HG03439 (cell line): ENCODE measurements at regions not wholly inside any gene's neighbourhood (a gene's known extent, or its start where the extent isn't known, plus 50 kb on each side); places are given as distances from the start of the nearest gene placed in this dataset.

Experiments
- ATAC-seq: cut with Tn5 transposase; IDR thresholded peaks from one replicate; pipeline ENCODE4 v1.9.1; 2021; ENCODE audit warnings: mild to moderate bottlenecking, moderate library complexity; ENCODE audit not compliant: unreplicated experiment

DNA sequence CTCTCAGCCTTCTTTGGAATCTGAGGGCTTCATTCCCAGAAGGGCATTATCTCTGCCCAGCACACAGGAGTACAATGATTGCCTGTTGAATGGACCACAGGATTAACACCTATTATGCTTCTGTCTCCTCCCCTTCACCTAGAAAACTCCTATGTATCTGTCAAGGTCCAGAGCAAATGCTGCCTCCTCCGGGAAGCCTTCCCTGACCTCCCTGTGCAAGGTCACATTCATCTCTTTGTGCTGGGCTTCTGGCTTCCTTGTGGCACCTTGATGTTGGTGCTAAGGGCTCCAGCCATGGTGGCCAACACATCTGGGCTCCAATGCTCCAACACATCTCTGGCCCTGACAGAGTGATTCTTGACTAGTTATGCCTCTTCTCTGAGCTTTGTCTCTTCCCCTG, 49.9 kb upstream of the ATP2B2 start:
- no peak for ATAC-seq

GRCh38 chr3:10556312-10556711, 50.9 kb upstream of the ATP2B2 start:
- no peak for ATAC-seq

- no peak for ATAC-seq
These were observed 51.9 kb upstream of the ATP2B2 start for GRCh38 chr3:10557250-10557649.

GRCh38 chr3:10557781-10558373, 52.5 kb upstream of the ATP2B2 start:
- ATAC-seq: no peak

DNA sequence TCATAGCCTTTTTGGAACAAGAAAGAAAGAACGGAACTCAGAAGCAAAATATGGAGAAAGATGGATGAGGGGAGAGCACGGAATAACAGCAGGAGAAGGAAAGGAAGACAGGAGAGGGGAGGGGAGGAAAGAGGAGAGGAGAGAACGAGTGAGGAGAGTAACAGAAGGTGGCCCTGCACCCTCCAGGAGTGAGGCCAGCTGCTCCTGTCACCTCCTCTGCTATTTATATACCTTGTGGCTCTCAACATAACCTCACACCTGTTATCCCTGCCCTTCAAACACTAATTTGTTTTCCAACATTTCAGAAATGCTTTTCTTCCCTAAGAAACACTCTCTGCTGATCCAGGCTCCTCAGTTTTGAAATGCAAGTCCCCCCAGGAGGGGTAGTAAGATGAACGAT, 53.4 kb upstream of the ATP2B2 start:
- no peak for ATAC-seq

GRCh38 chr3:10560060-10560861, 54.9 kb upstream of the ATP2B2 start:
- ATAC-seq: no peak

DNA sequence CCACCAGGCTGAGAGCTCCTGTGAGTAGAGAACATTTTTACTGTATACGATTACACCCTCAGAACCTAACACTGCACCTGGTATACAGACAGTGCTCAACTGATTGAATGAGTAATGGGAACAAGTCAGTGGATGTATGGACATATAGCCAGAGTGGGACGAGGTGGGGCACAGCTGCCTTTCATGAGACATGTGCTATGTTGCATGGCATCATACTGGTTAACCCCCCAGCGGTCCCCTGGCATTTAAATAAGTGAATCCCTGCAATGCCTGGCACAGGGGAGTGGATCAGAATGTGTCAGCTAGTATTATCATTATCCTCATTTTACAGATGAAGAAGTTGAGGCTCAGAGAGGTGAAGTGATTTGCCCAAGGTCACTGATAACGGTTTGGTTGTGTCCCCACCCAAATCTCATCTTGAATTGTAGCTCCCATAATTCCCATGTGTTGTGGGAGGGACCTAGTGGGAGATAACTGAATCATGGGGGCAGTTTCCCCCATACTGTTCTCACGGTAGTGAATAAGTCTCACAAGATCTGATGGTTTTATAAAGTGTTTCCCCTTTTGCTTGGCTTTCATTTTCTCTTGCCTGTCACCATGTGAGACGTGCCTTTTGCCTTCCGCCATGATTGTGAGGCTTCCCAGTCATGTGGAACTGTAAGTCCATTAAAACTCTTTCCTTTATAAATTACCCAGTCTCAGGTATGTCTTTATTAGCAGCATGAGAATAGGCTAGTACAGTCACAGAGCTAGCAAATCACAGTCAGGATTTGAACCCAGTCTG, 56.0 kb upstream of the ATP2B2 start:
- ATAC-seq: no peak

DNA sequence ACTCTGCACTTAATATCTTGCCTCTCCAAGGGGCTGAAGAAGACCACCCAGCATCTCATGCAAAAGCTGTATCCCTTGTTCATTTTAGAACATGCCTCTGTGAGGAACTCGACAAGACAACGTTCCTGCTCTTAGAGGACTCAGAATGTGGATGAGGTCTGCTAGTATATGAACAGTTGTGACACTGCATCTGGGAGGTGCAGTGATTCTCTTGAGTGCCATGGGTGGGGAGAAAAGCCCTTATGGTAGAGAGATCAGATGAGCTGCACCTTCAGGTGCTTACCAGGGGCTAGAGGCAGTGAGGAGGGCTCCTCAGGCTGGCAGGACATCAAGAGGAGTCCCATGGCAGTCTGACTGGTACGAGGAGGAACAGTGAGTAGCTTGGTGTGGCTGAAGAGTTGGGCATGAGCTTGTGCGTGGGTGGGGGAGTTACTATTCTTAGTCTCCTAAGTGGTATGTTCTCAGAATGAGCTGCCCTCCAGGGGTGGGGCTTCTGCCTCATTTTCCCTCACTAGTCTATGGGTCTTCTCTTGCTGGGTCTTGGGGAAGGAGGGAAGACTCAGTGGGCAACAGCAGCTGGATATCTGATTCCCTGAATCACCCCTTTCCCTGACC, 56.7 kb upstream of the ATP2B2 start:
- ATAC-seq: no peak

DNA sequence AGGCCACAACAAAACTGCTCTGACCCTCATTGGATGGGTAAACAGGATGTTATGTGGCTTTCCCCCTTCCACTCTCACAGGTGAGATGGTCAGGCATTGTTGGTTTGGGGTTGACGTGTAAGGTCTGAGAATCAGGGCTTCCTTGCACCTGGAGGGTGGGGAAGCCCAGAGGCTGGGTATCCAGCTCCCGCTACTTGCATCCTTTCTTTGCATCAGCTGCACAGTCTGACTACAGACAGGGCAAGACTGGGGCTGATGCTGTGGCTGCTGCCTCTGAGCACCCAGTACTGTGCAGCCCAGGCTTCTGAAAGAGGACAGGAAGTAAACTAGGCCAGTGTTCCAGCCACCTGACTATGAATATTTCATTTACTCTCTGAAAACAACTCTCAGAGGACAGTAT, 58.0 kb upstream of the ATP2B2 start:
- ATAC-seq: no peak

DNA sequence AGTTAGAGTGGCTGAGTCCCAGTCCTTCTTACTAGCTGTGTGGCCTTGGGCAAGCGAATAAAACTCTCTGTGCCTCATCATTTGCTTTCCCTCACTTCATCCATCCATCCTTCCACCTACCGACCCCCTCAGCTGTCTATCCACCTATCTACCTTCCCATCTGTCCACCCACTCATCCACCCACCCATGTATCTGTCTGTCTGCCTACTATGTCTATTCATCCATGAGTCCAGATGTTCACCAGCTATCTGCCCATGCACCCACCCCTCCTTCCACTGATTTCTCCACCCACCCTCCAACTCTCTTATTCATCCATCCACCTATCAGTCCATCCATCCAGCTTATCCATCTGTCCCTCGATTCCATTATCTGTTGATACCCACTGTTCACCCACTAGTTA, 60.4 kb upstream of the ATP2B2 start:
- no peak for ATAC-seq

DNA sequence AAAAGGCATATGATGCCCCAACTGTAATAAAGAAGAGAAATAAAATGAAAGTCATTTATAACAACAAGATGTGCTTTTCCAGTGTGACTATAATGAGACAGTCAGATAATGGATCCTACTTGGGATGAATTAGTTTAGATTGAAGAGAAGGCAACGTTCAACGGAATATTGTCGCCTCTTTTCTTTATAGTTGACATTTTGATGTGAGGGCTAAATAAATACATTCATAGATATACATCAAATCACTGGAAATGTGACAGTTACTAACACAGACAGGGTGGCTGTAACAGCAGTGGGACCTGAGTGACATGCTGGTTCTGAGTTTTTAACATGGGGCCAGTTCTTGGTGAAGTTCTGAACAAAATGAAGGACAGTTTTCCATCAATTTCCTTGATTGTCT, 61.1 kb upstream of the ATP2B2 start:
- no peak for ATAC-seq

GRCh38 chr3:10568549-10568948, 63.2 kb upstream of the ATP2B2 start:
- ATAC-seq: no peak

GRCh38 chr3:10570196-10570946, 65.0 kb upstream of the ATP2B2 start:
- ATAC-seq: no peak

DNA sequence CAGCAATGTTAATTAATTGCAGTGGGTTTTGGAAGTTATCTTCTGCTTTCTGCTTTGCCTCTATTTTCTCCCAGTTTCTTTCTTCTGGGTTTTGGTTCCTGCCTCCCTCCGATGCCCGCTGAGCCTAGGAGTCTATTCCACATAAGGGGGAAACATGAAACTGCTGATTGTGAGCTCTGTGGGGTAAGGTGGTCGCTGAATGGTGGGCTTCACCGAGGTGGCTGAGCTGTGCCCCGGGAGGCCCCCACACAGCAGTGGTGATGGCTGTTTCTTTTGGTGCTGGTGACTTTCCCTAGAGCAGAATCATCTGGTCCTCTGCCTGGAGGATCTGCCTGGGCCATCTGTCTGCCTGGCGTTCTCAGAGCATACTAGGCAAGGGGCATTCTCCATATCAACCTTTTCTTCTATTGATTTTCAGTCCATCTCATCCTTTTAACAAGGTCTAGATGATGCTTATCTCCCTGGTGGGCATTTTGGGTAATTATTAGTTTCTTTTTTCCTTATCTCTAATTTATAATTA, 68.8 kb upstream of the ATP2B2 start:
- no peak for ATAC-seq

DNA sequence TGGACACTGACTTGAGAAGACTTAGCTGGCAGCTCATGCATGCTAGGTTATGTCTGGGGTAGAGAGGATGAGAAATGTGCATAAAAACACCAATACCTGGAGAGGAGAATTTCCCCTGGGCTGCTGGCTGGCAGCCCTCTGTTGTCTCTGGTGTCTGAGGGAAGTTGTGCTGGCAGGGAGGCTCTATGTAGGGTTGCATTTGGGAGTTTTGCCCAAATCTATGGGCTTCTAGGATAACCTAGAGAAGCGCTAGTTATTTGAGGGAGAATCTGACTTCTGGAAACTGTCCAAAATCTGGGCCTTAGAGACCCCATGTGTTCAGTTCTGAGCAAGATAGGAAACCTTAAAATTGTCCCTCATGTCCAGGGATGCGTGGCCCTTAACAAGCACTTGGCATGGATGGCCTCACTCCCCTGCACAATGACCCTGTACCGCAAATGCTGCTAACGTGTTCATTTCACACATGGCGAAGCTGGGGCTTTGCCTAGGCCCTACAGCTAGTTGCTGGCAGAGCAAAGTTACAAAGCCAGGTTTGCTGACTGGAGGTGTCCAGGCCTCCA, 70.3 kb upstream of the ATP2B2 start:
- ATAC-seq: no peak

GRCh38 chr3:10577486-10577885, 72.1 kb upstream of the ATP2B2 start:
- no peak for ATAC-seq

DNA sequence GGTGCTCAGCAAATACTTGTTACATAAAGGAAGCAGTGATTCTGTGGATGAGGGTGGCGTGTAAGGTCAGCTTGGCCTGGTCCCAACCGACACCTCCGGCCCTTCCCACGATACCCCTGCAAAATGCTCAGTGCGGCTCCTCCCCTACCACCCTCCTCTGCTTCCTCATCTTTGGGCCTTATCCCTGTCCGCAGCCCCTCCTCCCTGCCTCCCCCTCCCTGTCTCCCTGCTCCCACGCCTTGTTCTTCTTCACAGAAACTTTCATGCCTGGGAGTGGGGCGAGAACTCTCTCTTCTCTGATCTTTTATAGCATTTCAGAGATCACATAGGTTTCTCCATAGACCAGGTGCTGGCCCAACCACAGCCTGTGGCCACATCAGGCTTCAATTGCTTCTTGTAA, 75.0 kb upstream of the ATP2B2 start:
- no peak for ATAC-seq

DNA sequence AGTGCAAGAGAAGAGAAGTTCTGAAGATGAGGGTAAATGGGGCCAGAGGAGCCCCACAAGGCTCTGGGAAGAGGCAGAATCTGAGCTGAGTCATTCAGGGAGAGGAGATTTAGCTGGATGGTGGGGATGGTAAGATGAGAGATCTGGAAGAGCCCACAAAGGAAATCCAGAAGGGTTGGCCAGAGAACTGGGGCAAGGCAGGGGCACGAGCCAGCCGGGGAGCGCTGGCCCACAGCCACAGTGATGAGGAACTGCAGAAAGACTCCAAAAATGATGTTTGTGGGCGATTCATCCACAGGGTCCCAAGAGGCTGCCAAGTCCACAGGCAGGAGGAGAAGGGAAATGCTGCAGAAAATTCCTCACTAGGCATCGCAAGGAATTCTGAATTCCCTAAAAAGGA, 75.9 kb upstream of the ATP2B2 start:
- ATAC-seq: no peak

GRCh38 chr3:10581716-10582115, 76.3 kb upstream of the ATP2B2 start:
- ATAC-seq: no peak

GRCh38 chr3:10582733-10583132, 77.3 kb upstream of the ATP2B2 start:
- ATAC-seq: no peak
